GM21515 (cell line): ENCODE measurements at regions not wholly inside any gene's neighbourhood (a gene's known extent, or its start where the extent isn't known, plus 50 kb on each side); places are given as distances from the start of the nearest gene placed in this dataset.
A peak's percentile ranks its signal among the peaks of the same experiment; 100 is the strongest.

Experiments used
- ATAC-seq: cut with Tn5 transposase; IDR thresholded peaks from one replicate; pipeline ENCODE4 v1.9.1; 2021; ENCODE audit not compliant: unreplicated experiment

DNA sequence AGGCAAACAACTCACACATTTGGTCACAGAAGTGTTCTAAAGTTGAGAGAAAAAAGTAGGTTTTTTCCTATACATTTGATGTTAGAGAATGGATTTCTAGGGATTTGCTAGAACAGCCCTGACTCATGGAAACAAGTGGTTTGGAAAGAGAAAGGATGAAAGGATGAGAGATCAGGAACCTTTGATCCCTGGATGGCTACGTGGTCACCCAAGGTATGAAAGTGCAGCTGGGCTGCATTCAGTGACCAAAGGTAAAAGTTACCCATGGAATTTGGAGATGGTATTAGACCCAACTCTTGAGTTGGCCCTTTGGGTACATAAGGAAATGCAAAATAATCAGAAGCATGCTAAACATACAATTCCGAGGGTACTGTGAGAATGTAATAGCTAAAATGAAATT, 61.3 kb upstream of the SPIN1 start:
- ATAC-seq, result no peak

DNA sequence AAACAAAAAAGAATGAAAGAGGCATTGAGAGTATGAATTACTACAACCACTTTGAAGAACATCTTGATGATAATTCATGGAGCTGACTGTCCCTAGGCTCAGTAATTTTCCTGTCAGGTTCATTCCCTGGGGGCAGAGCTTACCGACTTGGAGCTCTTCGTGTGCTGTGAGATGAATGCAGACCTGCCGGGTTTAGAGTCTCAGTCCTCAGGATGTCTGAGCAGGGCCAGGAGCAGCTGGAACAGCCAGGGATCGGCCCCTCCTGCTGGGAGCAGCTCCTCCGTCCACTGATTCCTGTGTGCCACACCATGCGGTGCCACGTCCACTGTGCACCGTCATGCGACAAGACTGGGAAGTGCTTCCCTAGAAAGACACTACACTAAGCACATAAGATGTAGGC, 62.2 kb upstream of the SPIN1 start:
- ATAC-seq, result no peak

DNA sequence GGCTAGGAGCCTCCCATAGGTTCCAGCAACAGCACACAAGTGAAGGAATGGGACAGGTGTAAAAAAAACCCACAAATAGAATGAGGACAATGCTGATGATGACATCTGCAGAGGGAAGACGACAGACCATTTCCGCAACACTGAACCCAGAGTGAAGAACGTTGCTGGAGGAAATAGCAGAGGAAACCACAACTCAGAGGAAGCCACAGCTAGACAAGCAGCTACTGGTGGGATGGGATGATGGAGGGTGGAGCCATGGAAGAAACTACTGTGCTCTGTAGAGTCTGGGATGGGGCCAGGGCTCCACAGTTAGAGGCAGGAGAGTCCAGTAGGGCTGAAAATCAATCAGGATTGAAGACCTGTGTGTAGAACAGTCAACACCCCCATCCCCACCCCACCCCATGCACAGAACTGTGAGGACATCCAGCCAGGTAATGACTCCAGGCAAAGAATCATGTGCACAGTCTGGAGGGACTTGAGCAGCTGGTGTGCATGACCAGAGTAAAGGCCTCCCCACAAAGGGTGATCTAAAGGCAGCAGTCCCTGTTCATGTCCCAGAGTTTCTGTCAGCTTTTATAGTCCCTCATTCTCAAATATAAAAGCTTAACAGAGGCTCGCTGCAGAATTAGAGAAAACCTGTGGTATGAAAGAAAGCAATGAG, 65.2 kb upstream of the SPIN1 start:
- ATAC-seq, result no peak

DNA sequence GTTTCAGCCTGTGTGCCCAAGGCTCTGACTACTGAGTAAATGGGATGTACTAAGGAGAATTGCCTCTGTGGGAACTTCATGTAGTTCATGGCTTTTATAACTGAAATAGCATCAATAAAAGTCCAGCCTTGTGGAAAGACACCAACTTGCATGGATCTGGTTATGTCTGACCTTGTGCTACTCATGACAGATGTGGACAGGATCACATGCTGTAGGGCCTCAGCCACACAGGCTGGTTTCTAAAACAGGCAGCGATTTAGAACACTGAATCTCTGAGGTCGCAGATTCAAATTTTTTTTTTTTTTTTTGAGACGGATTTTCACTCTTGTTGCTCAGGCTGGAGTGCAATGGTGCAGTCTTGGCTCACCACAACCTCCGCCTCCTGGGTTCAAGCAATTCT, 66.5 kb upstream of the SPIN1 start:
- ATAC-seq, result no peak

DNA sequence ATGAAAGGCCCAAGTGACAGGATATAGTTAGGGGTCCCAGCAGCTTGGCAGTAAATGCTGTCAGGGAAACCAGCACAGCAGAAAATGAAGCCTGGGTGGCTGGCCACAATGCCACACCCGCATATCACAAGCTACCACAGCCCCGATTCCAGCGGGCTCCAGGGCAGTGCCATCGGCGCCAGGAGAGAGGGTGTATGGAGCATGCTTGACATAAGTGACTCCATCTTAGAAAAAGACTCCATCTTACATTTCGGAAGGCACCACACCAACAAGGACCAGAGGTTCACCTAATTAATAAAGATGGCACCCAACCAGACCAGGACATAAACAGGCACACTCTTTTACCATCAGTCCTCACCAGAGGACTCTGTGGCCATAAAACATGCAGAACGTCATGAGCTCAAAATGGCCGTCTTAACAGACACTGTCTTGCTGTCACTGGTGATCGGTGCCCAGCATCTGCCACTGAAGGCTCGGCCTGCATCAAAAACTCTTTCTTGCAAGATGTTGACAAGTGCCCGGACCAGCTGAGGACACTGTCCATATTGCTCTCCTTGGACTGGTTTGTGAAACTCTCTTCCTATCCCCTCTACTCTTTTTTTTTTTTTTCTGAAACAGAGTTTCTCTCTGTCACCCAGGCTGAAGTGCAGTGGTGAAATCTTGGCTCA, 67.4 kb upstream of the SPIN1 start:
- ATAC-seq, result no peak

DNA sequence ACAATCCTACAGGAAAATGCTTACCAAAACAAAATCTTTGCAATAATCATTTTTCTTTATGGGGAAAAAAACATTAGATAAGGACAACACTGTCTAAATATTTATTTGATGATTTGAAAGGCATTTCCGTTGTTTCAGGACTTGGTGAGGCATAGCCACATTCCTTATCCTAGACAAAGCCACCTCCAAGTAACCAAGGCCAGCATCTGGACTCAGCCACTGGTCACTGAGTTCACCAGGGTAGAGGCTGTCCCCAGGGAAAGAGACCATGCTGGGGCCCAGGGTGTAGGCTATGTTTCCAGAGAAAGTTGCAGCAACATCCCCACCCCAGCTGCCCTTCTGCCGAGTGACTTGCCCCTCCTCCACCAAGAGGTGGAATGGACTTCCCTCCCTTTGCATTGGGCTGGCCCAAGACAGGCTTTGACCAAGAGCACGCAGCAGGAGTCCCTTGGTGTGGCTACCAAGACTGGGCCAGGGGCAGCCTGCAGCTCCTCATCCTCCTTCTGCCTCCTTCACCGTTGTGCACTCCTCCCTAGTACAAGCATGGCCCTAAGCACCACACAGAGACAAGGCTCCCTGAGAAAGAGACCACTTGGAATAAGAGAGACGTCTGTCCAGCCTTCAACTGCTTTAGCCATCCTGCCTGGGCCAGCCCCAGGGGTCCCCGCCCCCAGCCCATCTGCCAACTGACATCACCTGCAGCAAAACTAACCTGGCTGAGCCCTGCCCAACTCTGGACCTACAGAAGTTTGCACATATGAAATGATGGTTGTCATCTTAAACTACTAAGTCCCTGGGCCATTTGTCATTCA, 68.1 kb upstream of the SPIN1 start:
- no peak for ATAC-seq

DNA sequence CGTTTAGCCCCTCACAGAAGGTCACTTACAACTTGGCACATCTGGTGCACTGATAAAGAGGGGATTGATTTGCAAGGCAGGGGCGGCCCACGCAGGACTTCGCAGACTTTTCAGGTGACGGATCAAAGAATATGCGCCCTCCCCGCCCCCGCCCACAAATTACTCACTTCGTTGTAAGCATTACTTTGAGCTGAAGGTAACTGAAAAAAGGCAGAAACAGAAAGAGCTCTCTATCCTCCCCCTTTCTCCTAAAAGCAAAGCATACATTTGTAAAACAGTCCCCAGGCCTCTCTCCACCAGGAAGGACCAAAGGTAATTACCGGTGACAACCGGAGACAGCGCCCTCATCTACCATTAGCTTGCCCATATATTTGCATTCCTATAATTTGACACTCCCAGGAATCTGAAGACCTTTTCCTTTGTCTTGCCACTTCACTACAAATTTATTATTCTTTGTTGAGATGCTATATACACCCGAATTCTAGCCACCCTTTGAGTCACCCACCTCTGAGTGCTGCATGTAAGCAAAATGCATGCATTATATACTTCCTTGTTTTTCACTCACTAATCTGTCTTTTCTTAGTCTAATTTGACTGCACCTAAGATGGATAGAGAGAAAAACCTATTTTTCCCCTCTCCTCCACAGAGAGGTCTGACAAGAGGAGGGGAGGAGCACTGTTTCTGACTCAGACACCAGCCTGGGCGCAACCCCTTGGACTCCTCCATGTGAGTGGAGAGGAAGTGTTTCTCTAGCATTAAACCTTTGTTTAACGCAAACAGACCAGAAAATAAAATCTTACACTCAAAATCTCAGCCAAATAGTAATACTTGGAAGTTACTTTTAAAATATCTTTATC, 74.7 kb upstream of the SPIN1 start:
- ATAC-seq, result no peak

DNA sequence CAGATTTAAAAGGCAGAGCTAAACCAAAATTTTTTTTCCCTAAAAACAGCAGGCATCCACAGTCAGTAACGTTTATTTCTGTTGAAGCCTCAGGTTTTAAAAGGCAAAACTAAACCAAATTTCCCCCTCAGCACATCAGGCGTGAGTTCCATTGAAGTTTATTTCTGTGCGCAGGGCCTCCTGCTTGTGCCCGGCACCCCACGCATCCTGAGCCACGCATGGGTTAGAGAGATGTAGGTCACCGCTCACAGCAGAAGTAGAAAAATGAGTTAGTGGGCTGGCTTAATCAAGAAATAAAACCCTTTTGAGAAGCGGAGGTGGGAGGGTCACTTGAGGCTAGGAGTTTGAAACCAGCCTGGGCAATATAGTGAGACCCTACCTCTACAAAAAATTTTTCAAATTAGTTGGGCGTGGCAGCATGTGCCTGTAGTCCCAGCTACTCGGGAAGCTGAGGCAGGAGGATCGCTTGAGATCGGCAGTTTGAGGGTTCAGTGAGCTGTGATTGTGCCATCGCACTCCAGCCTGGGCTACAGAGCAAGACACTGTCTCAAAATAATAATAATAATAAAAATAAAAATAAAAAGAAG, 75.6 kb upstream of the SPIN1 start:
- no peak for ATAC-seq

DNA sequence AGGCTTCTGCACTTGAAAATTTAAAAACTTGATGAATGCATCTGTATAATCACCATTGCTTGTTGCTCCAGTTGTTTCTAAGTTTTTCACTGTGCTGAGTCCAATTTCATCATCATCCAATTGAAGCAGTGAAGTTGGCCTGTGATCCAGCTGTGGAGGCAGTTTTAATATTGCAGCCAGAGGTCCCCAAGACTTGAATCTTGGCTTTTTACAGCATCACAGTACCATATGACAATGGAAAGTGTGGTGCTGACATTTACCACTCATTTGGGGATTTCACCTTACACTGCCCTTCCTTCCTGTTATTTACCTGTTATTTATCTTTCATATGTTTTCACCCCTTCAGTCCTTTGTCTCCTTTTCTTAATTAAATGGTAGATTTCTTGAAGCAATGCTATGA, 76.2 kb upstream of the SPIN1 start:
- ATAC-seq, result no peak

DNA sequence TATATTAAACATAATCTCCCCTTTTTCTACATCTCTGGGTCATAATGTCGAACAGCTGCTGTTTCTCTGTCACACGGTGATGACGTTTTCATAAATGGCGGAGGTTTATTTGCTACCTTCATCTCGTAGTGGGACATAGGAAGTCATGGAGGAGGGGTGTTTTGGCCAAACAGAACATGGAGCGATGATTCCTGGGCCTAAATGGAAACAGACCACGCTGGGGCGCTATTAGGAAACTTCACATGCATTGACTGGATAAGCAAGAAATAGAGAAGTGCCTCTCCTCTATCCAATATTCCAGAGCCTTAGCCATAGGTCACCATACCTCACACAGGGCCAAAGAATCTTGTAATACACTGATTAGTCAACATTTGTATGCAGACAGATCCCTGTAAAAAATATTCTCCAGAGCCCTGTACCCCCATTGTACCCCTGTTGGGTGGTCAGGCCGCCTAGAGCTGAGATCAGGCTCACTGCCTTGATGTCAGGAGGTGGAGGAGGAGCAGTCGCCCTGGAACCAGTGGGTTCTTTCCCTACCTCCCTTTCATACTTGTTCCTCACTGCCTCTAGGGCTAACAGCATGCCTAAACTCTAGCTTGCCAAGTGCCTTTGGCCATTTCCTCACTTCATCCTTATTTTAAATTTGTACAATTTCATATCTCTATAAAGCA, 77.8 kb upstream of the SPIN1 start:
- ATAC-seq, result no peak

DNA sequence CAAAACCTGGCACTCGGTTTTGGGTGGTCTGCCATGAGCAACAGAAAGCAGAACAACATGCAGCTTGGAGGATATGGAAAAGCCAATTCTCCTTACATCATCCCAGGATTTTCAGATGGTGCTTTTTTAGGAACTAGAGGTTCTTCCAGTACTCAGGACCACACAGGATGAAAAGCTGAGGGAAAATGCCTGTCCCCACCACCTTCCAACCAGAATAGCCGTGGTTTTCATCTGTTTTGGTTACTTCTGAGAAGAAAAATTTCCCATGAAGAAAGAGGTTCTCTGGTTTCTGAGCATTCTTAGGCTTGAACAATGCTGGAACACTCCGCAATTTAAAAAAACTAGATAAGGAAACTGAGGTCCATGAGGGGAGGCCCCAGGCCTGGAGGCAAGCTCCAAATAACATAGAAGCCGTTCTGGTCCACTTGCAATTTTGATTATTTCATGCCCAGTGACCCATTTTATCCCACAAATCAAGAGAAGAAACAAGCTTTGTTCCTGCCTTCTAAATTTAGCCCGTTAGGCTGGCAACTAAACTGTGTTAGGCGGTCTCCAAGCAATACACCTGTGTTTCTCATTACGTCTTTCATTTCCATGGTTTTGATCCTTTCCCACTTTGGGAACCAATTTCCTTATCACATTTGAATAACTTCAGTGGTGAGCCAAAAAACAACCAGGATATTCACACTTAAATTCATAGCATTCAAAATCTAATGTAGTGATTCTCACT, 79.2 kb upstream of the SPIN1 start:
- ATAC-seq, result no peak

DNA sequence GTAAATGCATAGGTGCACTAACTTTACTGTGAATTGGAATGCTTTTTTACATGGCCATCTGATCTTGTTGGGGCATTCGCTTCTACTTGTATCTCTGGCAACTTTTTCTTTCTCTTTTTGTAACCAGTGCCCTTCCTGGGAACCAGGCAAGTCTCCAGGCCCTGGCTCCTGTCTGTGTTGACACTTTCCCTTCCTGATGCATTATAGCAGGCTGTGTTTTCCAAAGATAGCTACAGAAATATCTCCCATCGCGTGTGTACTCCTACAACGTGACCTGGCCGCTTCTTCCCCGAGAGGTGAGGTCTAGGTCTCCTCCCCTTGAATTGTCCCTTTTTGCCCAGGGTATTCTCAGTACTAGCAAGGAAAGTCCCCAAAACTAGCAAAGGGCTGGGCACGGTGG, 81.1 kb upstream of the SPIN1 start:
- ATAC-seq, result no peak

DNA sequence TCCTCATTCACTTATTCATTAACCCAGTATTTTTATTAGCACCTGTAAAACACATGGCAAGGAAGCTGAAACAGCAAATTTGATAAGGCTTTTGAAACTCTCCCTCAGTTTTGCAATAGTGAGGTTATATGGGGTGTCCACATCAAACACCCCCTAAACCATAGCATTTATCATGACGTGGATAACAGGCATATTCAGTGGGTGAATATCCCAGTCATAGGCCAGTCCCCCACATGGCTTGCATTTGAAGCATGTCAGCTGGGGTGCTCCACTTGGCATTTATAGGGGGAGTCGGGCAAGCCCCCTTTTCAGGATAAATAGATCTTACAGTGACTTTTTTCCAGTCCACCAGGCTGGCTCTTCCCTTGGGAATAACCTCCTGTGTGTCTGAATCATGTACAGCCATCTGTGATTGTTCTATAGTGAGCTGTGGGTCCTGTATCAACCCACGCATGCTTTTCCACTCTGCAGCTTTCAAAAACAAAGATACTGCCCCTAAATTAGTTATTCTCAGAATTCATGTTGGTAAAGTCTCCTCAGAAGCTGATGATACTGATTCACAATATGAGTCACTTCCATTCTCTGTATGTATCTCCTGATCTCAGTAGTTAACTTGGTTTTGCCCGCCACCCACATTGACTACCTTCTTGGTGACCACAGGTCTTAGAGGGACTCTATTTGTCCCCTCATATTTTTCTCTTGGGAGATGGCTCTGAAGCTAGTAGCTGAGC, 84.4 kb upstream of the SPIN1 start:
- peak; percentile 89 for ATAC-seq

DNA sequence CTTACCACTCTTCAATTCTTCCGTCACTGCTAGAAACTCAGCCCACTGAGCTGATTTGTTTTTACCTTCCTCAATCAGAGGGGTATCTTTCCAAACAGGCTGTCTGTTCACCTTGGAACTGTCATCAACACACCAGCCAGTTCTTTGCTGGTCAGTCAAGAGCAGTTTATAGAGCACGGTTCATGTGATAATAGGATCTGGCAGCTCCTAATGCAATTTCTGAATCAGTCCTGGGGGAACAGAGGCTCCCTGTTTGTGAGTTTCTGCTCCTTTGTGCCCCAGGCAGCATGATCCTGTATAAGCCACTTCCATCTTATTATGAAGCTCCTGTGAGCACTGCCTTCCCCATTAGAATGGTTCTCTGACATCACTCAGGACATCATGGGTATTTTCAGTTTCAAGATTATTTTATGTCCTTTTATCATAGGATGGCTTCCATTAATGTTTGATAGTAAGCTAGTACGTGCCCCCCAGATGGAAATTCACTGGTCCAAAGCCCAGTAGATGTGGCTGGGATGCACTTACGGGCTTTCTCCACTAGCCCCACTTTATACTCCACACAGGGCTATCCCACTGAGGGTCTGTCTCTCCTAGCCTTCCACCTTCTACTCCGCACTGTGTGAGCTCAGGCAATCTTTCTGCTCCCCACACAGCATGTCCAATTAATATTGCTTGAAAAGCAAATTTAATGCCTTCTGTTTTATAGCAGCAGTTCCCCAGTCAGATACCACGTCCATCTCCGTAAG, 85.5 kb upstream of the SPIN1 start:
- no peak for ATAC-seq

DNA sequence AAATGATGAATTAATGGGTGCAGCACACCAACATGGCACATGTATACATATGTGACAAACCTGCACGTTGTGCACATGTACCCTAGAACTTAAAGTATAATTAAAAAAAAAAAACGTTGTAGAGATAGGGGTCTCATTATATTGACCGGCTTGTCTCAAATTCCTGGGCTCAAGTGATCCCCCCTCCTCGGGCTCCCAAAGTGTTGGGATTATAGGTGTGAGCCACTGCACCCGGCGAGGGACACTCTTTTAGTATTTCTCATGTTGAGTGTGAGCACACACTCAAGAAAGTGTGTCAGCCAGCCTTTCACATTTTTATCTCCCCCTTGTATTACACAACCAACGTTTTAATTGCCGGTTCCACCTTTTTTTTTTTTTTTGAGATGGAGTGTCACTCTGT, 87.7 kb upstream of the SPIN1 start:
- no peak for ATAC-seq

DNA sequence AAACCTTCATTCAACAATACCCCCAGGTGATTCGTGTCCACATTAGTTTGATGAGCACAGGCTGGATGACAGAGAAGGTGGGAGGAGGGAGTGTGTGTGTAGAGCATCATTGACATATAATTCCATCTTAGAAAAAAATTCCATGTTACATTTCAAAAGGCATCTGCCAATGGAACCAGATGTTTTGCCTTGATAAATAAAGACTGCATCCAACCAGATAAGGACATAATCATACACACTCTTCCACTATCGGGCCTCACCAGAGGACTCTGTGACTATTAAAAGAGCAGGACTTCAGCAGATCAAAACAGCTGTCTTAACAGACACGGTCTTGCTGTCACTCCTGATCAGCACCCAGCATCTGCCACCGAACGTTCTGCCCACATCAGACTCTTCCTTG, 96.4 kb upstream of the SPIN1 start:
- no peak for ATAC-seq

DNA sequence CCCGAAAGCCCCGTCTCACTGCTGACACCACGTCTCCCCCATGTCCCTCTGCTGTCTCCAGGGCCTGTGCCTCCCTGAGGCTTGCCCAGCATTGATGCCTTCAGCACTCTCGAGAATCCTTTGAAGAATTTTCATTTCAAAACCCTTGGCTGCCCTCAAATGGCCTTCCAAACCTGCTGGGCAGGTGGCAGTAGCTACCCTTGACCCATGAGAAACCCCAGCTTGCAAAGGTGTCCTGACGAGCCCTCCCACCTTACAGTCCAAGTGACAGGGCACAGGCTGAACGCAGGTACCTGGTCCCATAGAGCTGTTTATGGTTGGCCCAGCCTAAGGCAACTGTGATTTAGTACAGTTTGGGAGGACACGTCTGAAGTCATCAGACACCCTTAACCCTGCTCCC, 97.2 kb upstream of the SPIN1 start:
- ATAC-seq, result no peak

DNA sequence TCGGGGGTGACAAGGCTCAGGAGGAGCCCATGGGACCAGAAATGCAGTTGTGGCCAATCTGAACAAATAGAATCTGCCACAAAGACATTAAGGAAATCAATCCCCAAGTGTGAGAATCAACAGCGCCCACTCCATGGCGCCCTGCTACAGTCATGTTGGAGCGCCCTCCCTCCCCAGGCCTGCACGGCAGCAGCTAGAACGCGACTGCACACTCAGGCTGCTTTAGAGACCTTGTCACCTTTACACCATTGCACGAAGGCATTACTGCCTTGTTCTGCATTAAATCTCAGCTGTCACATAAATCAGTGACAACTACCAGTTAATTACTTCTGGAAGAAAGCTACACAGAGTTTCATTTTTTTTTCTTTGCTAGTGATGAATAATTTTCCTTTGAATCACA, 98.7 kb upstream of the SPIN1 start:
- no peak for ATAC-seq
